ENCODE measurements at regions not wholly inside any gene's neighbourhood (a gene's known extent, or its start where the extent isn't known, plus 50 kb on each side); places are given as distances from the start of the nearest gene placed in this dataset.

- H3K27ac ChIP-seq = no peak overlapping the region
- no peak for TF ChIP-seq CTCF (IDR thresholded peaks at IDR 0.05)
- no peak for TF ChIP-seq ZFX (IDR thresholded peaks at IDR 0.05; ENCODE audit: borderline replicate concordance)
These were observed 388.2 kb downstream of the NEBL start for GRCh38 chr10:20508921-20509320.

- TF ChIP-seq CTCF (IDR thresholded peaks at IDR 0.05) (no peak), ZFX (IDR thresholded peaks at IDR 0.05; ENCODE audit: borderline replicate concordance) (no peak)
- no peak overlapping the region for H3K27ac ChIP-seq
These were observed 394.1 kb downstream of the NEBL start for GRCh38 chr10:20502903-20503585.

- no peak for TF ChIP-seq CTCF (IDR thresholded peaks at IDR 0.05)
- no peak for TF ChIP-seq ZFX (IDR thresholded peaks at IDR 0.05; ENCODE audit: borderline replicate concordance)
- no peak overlapping the region for H3K27ac ChIP-seq
These were observed 402.6 kb downstream of the NEBL start for GRCh38 chr10:20494474-20494873.

- TF ChIP-seq CTCF (IDR thresholded peaks at IDR 0.05) (no peak; the same call in 1 of the 2 replicates), ZFX (IDR thresholded peaks at IDR 0.05; ENCODE audit: borderline replicate concordance) (no peak)
- H3K27ac ChIP-seq = no peak overlapping the region
These were observed 404.7 kb downstream of the NEBL start for GRCh38 chr10:20492447-20492846.

- TF ChIP-seq ZFX (IDR thresholded peaks at IDR 0.05; ENCODE audit: borderline replicate concordance) (no peak), CTCF (IDR thresholded peaks at IDR 0.05) (no peak)
- no peak overlapping the region for H3K27ac ChIP-seq
These were observed 407.1 kb downstream of the NEBL start for GRCh38 chr10:20489961-20490360.

- no peak overlapping the region for H3K27ac ChIP-seq
- no peak for TF ChIP-seq ZFX (IDR thresholded peaks at IDR 0.05; ENCODE audit: borderline replicate concordance)
- TF ChIP-seq CTCF (IDR thresholded peaks at IDR 0.05) = no peak
These were observed 410.3 kb downstream of the NEBL start for GRCh38 chr10:20486791-20487190.

GRCh38 chr10:20485554-20485953 is 411.6 kb downstream of the NEBL start:
- no peak for TF ChIP-seq ZFX (IDR thresholded peaks at IDR 0.05; ENCODE audit: borderline replicate concordance)
- TF ChIP-seq CTCF (IDR thresholded peaks at IDR 0.05) = no peak
- no peak overlapping the region for H3K27ac ChIP-seq
